GM12878 (cell line): ENCODE measurements at regions not wholly inside any gene's neighbourhood (a gene's known extent, or its start where the extent isn't known, plus 50 kb on each side); places are given as distances from the start of the nearest gene placed in this dataset.

Experiments
- ATAC-seq: fragments of 200-7000 bp; cut with Tn5 transposase; 3 replicates; pipeline ENCODE4 v1.9.1; 2020; ENCODE audit warnings: mild to moderate bottlenecking, moderate library complexity
- BruUV-seq: library from RNA; stranded (reverse); fragments of 400-500 nt; replicated peaks from 2 replicates; lab custom pipeline; 2021; lab: Mats Ljungman, UMichigan
- CTCF ChIA-PET: fragments of 300-600 bp; sonication (Branson Sonifier 250); formaldehyde crosslinking; extraction: SDS; loops from one replicate; lab custom pipeline; 2021; ENCODE audit warnings: inconsistent platforms; lab: Yijun Ruan, JAX
- POLR2A ChIA-PET: fragments of 350-600 bp; formaldehyde crosslinking; extraction: SDS; loops from one replicate; lab custom pipeline; 2021; ENCODE audit warnings: inconsistent platforms; lab: Charles Lee
- RAD21 ChIA-PET: fragments of 300-600 bp; sonication (Branson Sonifier 250); formaldehyde crosslinking; loops from one replicate; lab custom pipeline; 2023; ENCODE audit warnings: antibody characterized with exemption; ENCODE audit not compliant: unreplicated experiment; lab: Charles Lee
- SMC1A ChIA-PET: fragments of 300-600 bp; sonication (Branson Sonifier 250); formaldehyde crosslinking; loops from one replicate; lab custom pipeline; 2023; ENCODE audit not compliant: unreplicated experiment, uncharacterized antibody; lab: Charles Lee
- DNase-seq: peaks from one replicate; pipeline ENCODE4 v3.0.0-alpha.2; 2011; ENCODE audit warnings: low read depth, low spot score
- FAIRE-seq: peaks from 3 replicates; lab custom pipeline; 2011; peaks lifted over from hg19 to GRCh38; lab: Jason Lieb, UNC
- H2AFZ ChIP-seq: 2 replicates; pipeline ENCODE4 v1.6.0; 2011; ENCODE audit warnings: low read depth, low read length, control low read depth; ENCODE audit not compliant: control insufficient read depth
- H3K27ac ChIP-seq: 2 replicates; pipeline ENCODE4 v1.5.1; 2011; ENCODE audit warnings: control low read depth; ENCODE audit not compliant: control insufficient read depth, insufficient read depth
- H3K27me3 ChIP-seq, 2 experiments: replicated peaks in 1 of 2; 2 replicates each; pipeline versions ENCODE4 v1.6.0 to v1.6.1; 2011; ENCODE audit warnings: low read length in 1 of 2; ENCODE audit not compliant: control insufficient read depth in 2 of 2, insufficient read depth in 2 of 2
- H3K36me3 ChIP-seq, 2 experiments: 2 replicates each; pipeline ENCODE4 v1.5.1; 2011; ENCODE audit warnings: low read length in 1 of 2; ENCODE audit not compliant: control insufficient read depth in 2 of 2, insufficient read depth in 2 of 2
- H3K4me1 ChIP-seq: 2 replicates; pipeline ENCODE4 v1.6.1; 2011; ENCODE audit warnings: mild to moderate bottlenecking, low read length, moderate library complexity, mixed read lengths; ENCODE audit not compliant: control insufficient read depth, insufficient read depth
- H3K4me2 ChIP-seq: 2 replicates; pipeline ENCODE4 v1.6.0; 2011; ENCODE audit warnings: control low read depth; ENCODE audit not compliant: control insufficient read depth, insufficient read depth
- H3K4me3 ChIP-seq: fragments of 200-600 bp; sonication (generic); 2 replicates; pipeline ENCODE4 v1.5.1; 2016
- H3K79me2 ChIP-seq: 2 replicates; pipeline ENCODE4 v1.6.0; 2011; ENCODE audit warnings: low read length; ENCODE audit not compliant: control insufficient read depth, insufficient read depth
- H3K9ac ChIP-seq: 2 replicates; pipeline ENCODE4 v1.8.0; 2011; ENCODE audit warnings: low read length, control low read depth, mixed read lengths; ENCODE audit not compliant: control insufficient read depth, insufficient read depth
- H3K9me3 ChIP-seq: replicated peaks from 3 replicates; pipeline ENCODE4 v1.5.1; 2011; ENCODE audit warnings: mild to moderate bottlenecking, low read length; ENCODE audit not compliant: control insufficient read depth, insufficient read depth
- H4K20me1 ChIP-seq: 2 replicates; pipeline ENCODE4 v1.6.0; 2011; ENCODE audit not compliant: control insufficient read depth, insufficient read depth
- FOXK2 ChIP-seq: fragments of 450-650 bp; IDR thresholded peaks from 2 replicates; pipeline ENCODE4 v1.6.1; 2017; ENCODE audit warnings: mild to moderate bottlenecking, moderate library complexity
- GABPA ChIP-seq: IDR thresholded peaks from 2 replicates; pipeline ENCODE4 v1.6.1; 2014; ENCODE audit warnings: antibody characterized with exemption, low read depth, mild to moderate bottlenecking, inconsistent platforms
- GATAD2B ChIP-seq: fragments of 450-650 bp; conservative IDR thresholded peaks from 2 replicates; pipeline ENCODE4 v1.6.1; 2017; ENCODE audit warnings: low read depth, mild to moderate bottlenecking, moderate library complexity
- HDAC6 ChIP-seq: fragments of 200-600 bp; sonication (generic); IDR thresholded peaks from one replicate; pipeline ENCODE4 v1.8.0; 2017; ENCODE audit warnings: antibody characterized with exemption; ENCODE audit not compliant: unreplicated experiment
- MTA3 ChIP-seq: IDR thresholded peaks from 2 replicates; pipeline ENCODE4 v1.6.1; 2012; ENCODE audit warnings: low read length, inconsistent platforms, borderline replicate concordance
- MXI1 ChIP-seq: fragments of 150-350 bp; IDR thresholded peaks from 2 replicates; pipeline ENCODE4 v1.6.1; 2011; ENCODE audit warnings: low read depth, mild to moderate bottlenecking, inconsistent platforms, low read length, improper control_type of control experiment
- NR2C1 ChIP-seq: fragments of 450-650 bp; IDR thresholded peaks from 2 replicates; pipeline ENCODE4 v1.6.1; 2017; ENCODE audit warnings: antibody characterized with exemption, mild to moderate bottlenecking, moderate library complexity
- PAX5 ChIP-seq: IDR thresholded peaks from 2 replicates; pipeline ENCODE4 v1.6.1; 2011; ENCODE audit warnings: low read depth, low read length, borderline replicate concordance
- PRDM15 ChIP-seq: fragments of 450-650 bp; formaldehyde crosslinking; IDR thresholded peaks from 2 replicates; pipeline ENCODE4 v1.4.0; 2020; ENCODE audit warnings: mild to moderate bottlenecking, moderate library complexity
- RB1 ChIP-seq: fragments of 450-650 bp; formaldehyde crosslinking; IDR thresholded peaks from 2 replicates; pipeline ENCODE4 v1.6.1; 2017; ENCODE audit warnings: mild to moderate bottlenecking, borderline replicate concordance
- RCOR1 ChIP-seq: conservative IDR thresholded peaks from 2 replicates; pipeline ENCODE4 v1.6.1; 2012; ENCODE audit warnings: low read depth, low read length, improper control_type of control experiment
- SREBF1 ChIP-seq: IDR thresholded peaks from 2 replicates; pipeline ENCODE4 v1.6.1; 2012; ENCODE audit warnings: mild to moderate bottlenecking, low read length
- STAT1 ChIP-seq: fragments of 450-650 bp; conservative IDR thresholded peaks from 2 replicates; pipeline ENCODE4 v1.6.1; 2014; ENCODE audit warnings: antibody characterized with exemption, mild to moderate bottlenecking
- WRNIP1 ChIP-seq: IDR thresholded peaks from 2 replicates; pipeline ENCODE4 v1.6.1; 2011; ENCODE audit warnings: low read depth, low read length, improper control_type of control experiment, borderline replicate concordance
- ZNF207 ChIP-seq: fragments of 450-650 bp; IDR thresholded peaks from 2 replicates; pipeline ENCODE4 v1.6.1; 2014; ENCODE audit warnings: antibody characterized with exemption, mild to moderate bottlenecking, borderline replicate concordance
- ZNF384 ChIP-seq: IDR thresholded peaks from 2 replicates; pipeline ENCODE4 v1.6.1; 2012; ENCODE audit warnings: low read depth, mild to moderate bottlenecking, low read length, improper control_type of control experiment, borderline replicate concordance
- ZNF622 ChIP-seq: fragments of 450-650 bp; IDR thresholded peaks from 2 replicates; pipeline ENCODE4 v1.6.1; 2017; ENCODE audit warnings: mild to moderate bottlenecking, inconsistent platforms
- ZZZ3 ChIP-seq: IDR thresholded peaks from 2 replicates; pipeline ENCODE4 v1.6.1; 2011; ENCODE audit warnings: low read depth; ENCODE audit not compliant: control insufficient read depth, insufficient read length
- WGBS: methylation state at CpG from one replicate; pipeline ENCODE4 v1.1.6; 2016; ENCODE audit warnings: low lambda C conversion rate; ENCODE audit not compliant: insufficient replicate concordance, insufficient coverage; ENCODE audit errors: missing lambda C conversion rate; 5-methylcytosine and 5-hydroxymethylcytosine counted together
- in situ Hi-C: fragments of 300-500 bp; cut with MboI; formaldehyde crosslinking; loops from 9 replicates; pipeline ENCODE4 v1.14.3; 2018; ENCODE audit warnings: mixed read lengths
- intact Hi-C: fragments of 100-400 bp; cut with micrococcal nuclease; formaldehyde crosslinking; loops from one replicate; pipeline ENCODE4 v1.14.2; 2022; ENCODE audit not compliant: unreplicated experiment
- TF ChIP-seq, protein P1 (sequence below): fragments of 450-650 bp; formaldehyde crosslinking; IDR thresholded peaks from 2 replicates; pipeline ENCODE4 v1.4.0; 2022; ENCODE audit warnings: mild to moderate bottlenecking, moderate library complexity

DNA sequence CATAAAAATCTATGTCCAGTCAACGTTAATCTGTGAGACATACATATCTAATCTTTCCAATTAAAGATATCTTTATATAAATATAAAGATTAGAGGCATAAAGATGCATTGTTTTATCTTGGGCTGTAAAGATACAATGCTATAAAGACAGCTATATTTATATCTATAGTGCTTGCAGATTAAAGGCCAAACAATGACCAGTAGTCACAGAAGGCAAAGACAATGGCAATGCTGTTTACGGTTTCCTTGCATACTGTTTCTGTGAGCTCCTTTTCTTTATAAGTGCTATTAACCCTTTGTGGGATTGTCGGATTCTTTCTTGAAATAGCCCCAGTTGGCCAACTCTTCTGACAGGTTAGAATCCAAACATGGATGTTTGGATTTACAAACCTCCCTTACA is 85.5 kb upstream of the SALL1 start:
- ChIA-PET SMC1A (interaction anchor here (0.7 to 1.2 kb wide), 2 partner anchors 9 to 557 kb away, joined by 3 to 4 read pairs; no protein-coding TSS in a partner anchor), POLR2A (no interaction called here), RAD21 (no interaction called here), CTCF (interaction anchor here (1.3 kb wide), 1 partner anchor 520 kb away, joined by 3 read pairs; no protein-coding TSS in a partner anchor)
- Histone ChIP-seq H3K4me1 (no peaks in the 10 kb centered on the region), H3K36me3 (no peaks in the 10 kb centered on the region), H3K4me2 (no peak overlapping the region), H3K4me3 (no peak overlapping the region), H3K27me3 (no peaks in the 10 kb centered on the region), H3K79me2 (no peaks in the 10 kb centered on the region), H3K27ac (no peak overlapping the region), H2AFZ (no peak overlapping the region), H3K9me3 (no peaks in the 10 kb centered on the region), H4K20me1 (no peaks in the 10 kb centered on the region), H3K9ac (no peak overlapping the region)
- DNase-seq (no peak), FAIRE-seq (no peak), ATAC-seq (no peak)
- no peak for TF ChIP-seq FOXK2
- TF ChIP-seq GATAD2B = no peak
- no peak for TF ChIP-seq MTA3
- no peak for TF ChIP-seq NR2C1
- TF ChIP-seq ZNF207 = no peak
- TF ChIP-seq, protein P1, sequence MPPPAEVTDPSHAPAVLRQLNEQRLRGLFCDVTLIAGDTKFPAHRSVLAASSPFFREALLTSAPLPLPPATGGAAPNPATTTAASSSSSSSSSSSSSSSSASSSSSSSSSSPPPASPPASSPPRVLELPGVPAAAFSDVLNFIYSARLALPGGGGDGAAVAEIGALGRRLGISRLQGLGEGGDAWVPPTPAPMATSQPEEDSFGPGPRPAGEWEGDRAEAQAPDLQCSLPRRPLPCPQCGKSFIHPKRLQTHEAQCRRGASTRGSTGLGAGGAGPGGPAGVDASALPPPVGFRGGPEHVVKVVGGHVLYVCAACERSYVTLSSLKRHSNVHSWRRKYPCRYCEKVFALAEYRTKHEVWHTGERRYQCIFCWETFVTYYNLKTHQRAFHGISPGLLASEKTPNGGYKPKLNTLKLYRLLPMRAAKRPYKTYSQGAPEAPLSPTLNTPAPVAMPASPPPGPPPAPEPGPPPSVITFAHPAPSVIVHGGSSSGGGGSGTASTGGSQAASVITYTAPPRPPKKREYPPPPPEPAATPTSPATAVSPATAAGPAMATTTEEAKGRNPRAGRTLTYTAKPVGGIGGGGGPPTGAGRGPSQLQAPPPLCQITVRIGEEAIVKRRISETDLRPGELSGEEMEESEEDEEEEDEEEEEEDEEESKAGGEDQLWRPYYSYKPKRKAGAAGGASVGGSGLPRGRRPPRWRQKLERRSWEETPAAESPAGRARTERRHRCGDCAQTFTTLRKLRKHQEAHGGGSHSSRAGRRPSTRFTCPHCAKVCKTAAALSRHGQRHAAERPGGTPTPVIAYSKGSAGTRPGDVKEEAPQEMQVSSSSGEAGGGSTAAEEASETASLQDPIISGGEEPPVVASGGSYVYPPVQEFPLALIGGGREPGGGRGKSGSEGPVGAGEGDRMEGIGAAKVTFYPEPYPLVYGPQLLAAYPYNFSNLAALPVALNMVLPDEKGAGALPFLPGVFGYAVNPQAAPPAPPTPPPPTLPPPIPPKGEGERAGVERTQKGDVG (CRISPR knock-in tag) = no peak
- TF ChIP-seq STAT1 = no peak
- no peak for TF ChIP-seq SREBF1
- no peak for TF ChIP-seq WRNIP1
- TF ChIP-seq HDAC6 = no peak
- no peak for TF ChIP-seq ZNF622
- no peak for TF ChIP-seq MXI1
- TF ChIP-seq RCOR1 = no peak
- TF ChIP-seq ZNF384 = no peak
- no peak for TF ChIP-seq RB1
- TF ChIP-seq PAX5 = no peak
- no peak for TF ChIP-seq PRDM15 (CRISPR knock-in tag)
- TF ChIP-seq GABPA = no peak
- no peak for TF ChIP-seq ZZZ3
- in situ Hi-C loops (no loop called here), intact Hi-C loops (no loop called here)
- 25% methylated on average over 3 of the region's 3 CpGs for WGBS
- no TSS peak for BruUV-seq
